Kidney epithelial cell (primary cell): ENCODE measurements at regions not wholly inside any gene's neighbourhood (a gene's known extent, or its start where the extent isn't known, plus 50 kb on each side); places are given as distances from the start of the nearest gene placed in this dataset.
"Not testable (repeated sequence)": the region's sequence is repeated elsewhere in the genome, so short reads cannot be mapped to it uniquely, and the experiment has no call there.

Experiments used
- DNase-seq: peaks from one replicate; pipeline ENCODE4 v3.0.0-alpha.2; 2010; ENCODE audit warnings: low read depth
- H3K27me3 ChIP-seq: 2 replicates; pipeline ENCODE4 v1.6.0; 2011; ENCODE audit warnings: low read length; ENCODE audit not compliant: control insufficient read depth, insufficient read depth
- H3K36me3 ChIP-seq: 2 replicates; pipeline ENCODE4 v1.5.1; 2011; ENCODE audit warnings: low read length; ENCODE audit not compliant: control insufficient read depth, insufficient read depth
- H3K4me3 ChIP-seq: 2 replicates; pipeline ENCODE4 v1.5.1; 2011; ENCODE audit warnings: low read depth, mild to moderate bottlenecking, control low read depth, low read length
- CTCF ChIP-seq: IDR thresholded peaks from 2 replicates; pipeline ENCODE4 v1.5.1; 2011; ENCODE audit warnings: mild to moderate bottlenecking, moderate library complexity, low read length, control low read depth, inconsistent platforms; ENCODE audit not compliant: insufficient read depth, poor library complexity, severe bottlenecking

- H3K27me3 ChIP-seq, result no peaks in the 10 kb centered on the region
- H3K36me3 ChIP-seq, result no peaks in the 10 kb centered on the region
- H3K4me3 ChIP-seq, result no peak overlapping the region
- DNase-seq, result no peak
- TF ChIP-seq CTCF, result no peak
Measured at GRCh38 chr1:218513328-218513727, 168.2 kb downstream of the TGFB2 start.

- H3K4me3 ChIP-seq, result no peak overlapping the region
- H3K36me3 ChIP-seq, result no peaks in the 10 kb centered on the region
- H3K27me3 ChIP-seq, result no peaks in the 10 kb centered on the region
- TF ChIP-seq CTCF, result no peak
- DNase-seq, result no peak
Measured at GRCh38 chr1:218514689-218515088, 169.6 kb downstream of the TGFB2 start.

GRCh38 chr1:218516526-218516925 lies 171.4 kb downstream of the TGFB2 start:
- H3K36me3 ChIP-seq, result no peaks in the 10 kb centered on the region
- DNase-seq, result no peak
- TF ChIP-seq CTCF, result no peak
- H3K27me3 ChIP-seq, result no peaks in the 10 kb centered on the region
- H3K4me3 ChIP-seq, result no peak overlapping the region

- no peak for DNase-seq
- TF ChIP-seq CTCF, result no peak
- Histone ChIP-seq H3K27me3 (no peaks in the 10 kb centered on the region), H3K4me3 (no peak overlapping the region), H3K36me3 (no peaks in the 10 kb centered on the region)
Measured at GRCh38 chr1:218517459-218517858, 172.3 kb downstream of the TGFB2 start.

- Histone ChIP-seq H3K36me3 (no peaks in the 10 kb centered on the region), H3K4me3 (no peak overlapping the region), H3K27me3 (no peaks in the 10 kb centered on the region)
- DNase-seq, result no peak
- no peak for TF ChIP-seq CTCF
Measured at GRCh38 chr1:218518216-218518740, 173.1 kb downstream of the TGFB2 start.

GRCh38 chr1:218520646-218521045 lies 175.5 kb downstream of the TGFB2 start:
- H3K4me3 ChIP-seq, H3K36me3 ChIP-seq, DNase-seq, H3K27me3 ChIP-seq: not testable (repeated sequence)
